HepG2 (cell line): ENCODE measurements at regions not wholly inside any gene's neighbourhood (a gene's known extent, or its start where the extent isn't known, plus 50 kb on each side); places are given as distances from the start of the nearest gene placed in this dataset.

ENCODE experiments used
- ATAC-seq: fragments of 200-7000 bp; cut with Tn5 transposase; 3 replicates; pipeline ENCODE4 v1.9.1; 2020; ENCODE audit warnings: mild to moderate bottlenecking, moderate library complexity
- BruUV-seq: library from RNA; stranded (reverse); fragments of 400-500 nt; replicated peaks from 2 replicates; lab custom pipeline; 2021; lab: Mats Ljungman, UMichigan
- CTCF ChIA-PET: fragments of 300-600 bp; formaldehyde crosslinking; extraction: SDS; loops from one replicate; lab custom pipeline; 2021; ENCODE audit warnings: low total read pairs, inconsistent platforms, low intra/inter-chr PET ratio; lab: Yijun Ruan, JAX
- POLR2A ChIA-PET: fragments of 350-600 bp; sonication (Branson Sonifier 250); formaldehyde crosslinking; loops from one replicate; lab custom pipeline; 2020; ENCODE audit warnings: antibody characterized with exemption, inconsistent platforms; lab: Yijun Ruan, JAX
- DNase-seq: peaks from one replicate; pipeline ENCODE4 v3.0.0-alpha.2; 2015; ENCODE audit warnings: low spot score
- FAIRE-seq: peaks from 3 replicates; lab custom pipeline; 2011; peaks lifted over from hg19 to GRCh38; lab: Jason Lieb, UNC
- H2AFZ ChIP-seq: one replicate; pipeline ENCODE4 v1.6.1; 2011; ENCODE audit warnings: low read length, inconsistent platforms
- H3K27ac ChIP-seq: fragments of 300-600 bp; 3 replicates; pipeline ENCODE4 v1.8.0; 2011; ENCODE audit warnings: mixed run types, mild to moderate bottlenecking, mixed read lengths, low read length, inconsistent platforms; ENCODE audit not compliant: insufficient read depth; ENCODE audit errors: extremely low read length
- H3K27me3 ChIP-seq, 2 experiments: fragments of 200-600 bp in 1 of 2; 2 replicates in 1 of 2; 3 replicates in 1 of 2; pipeline versions ENCODE4 v1.6.0 to v1.8.0; 2011; ENCODE audit warnings: low read length in 2 of 2, mild to moderate bottlenecking in 2 of 2, moderate library complexity in 2 of 2, inconsistent platforms in 1 of 2; ENCODE audit not compliant: insufficient read depth in 2 of 2, control insufficient read depth in 1 of 2
- H3K36me3 ChIP-seq, 2 experiments: fragments of 200-600 bp in 1 of 2; replicated peaks in 1 of 2; 2 replicates in 1 of 2; 3 replicates in 1 of 2; pipeline versions ENCODE4 v1.5.1 to v1.8.0; 2011; ENCODE audit warnings: low read length in 2 of 2, inconsistent platforms in 1 of 2; ENCODE audit not compliant: insufficient read depth in 2 of 2, control insufficient read depth in 1 of 2
- H3K4me1 ChIP-seq: 2 replicates; pipeline ENCODE4 v1.5.1; 2012; ENCODE audit warnings: low read length, inconsistent platforms; ENCODE audit not compliant: insufficient read depth
- H3K4me2 ChIP-seq: 2 replicates; pipeline ENCODE4 v1.6.0; 2011; ENCODE audit warnings: low read depth, low read length, inconsistent platforms
- H3K4me3 ChIP-seq, 3 experiments: fragments of 200-600 bp in 1 of 3; sonication (generic), shearing (Covaris generic) in 1 of 3; replicated peaks in 1 of 3; 2 replicates each; pipeline ENCODE4 v1.5.1; 2011 to 2016; ENCODE audit warnings: low read length in 3 of 3, inconsistent platforms in 2 of 3, low read depth in 2 of 3, mild to moderate bottlenecking in 2 of 3, control low read depth in 1 of 3, mixed read lengths in 1 of 3; ENCODE audit not compliant: insufficient read depth in 1 of 3
- H3K79me2 ChIP-seq: one replicate; pipeline ENCODE4 v1.6.1; 2011; ENCODE audit warnings: low read length, inconsistent platforms; ENCODE audit not compliant: insufficient read depth
- H3K9ac ChIP-seq: 2 replicates; pipeline ENCODE4 v1.6.0; 2011; ENCODE audit warnings: mild to moderate bottlenecking, low read depth, low read length, inconsistent platforms; ENCODE audit not compliant: insufficient read depth
- H3K9me3 ChIP-seq: 2 replicates; pipeline ENCODE4 v1.5.1; 2012; ENCODE audit warnings: mild to moderate bottlenecking, low read length
- H4K20me1 ChIP-seq: 2 replicates; pipeline ENCODE4 v1.6.0; 2011; ENCODE audit warnings: inconsistent platforms, mild to moderate bottlenecking, low read length, moderate library complexity; ENCODE audit not compliant: insufficient read depth
- NR2F2 ChIP-seq: IDR thresholded peaks from 2 replicates; pipeline ENCODE4 v1.6.1; 2012; ENCODE audit warnings: low read depth, inconsistent platforms, borderline replicate concordance
- SNAPC2 ChIP-seq: sonication (generic); formaldehyde crosslinking; IDR thresholded peaks from 2 replicates; pipeline ENCODE4 v1.8.1; 2022; ENCODE audit warnings: mild to moderate bottlenecking, missing genetic modification reagents
- ZNF180 ChIP-seq: sonication (generic); formaldehyde crosslinking; IDR thresholded peaks from 2 replicates; pipeline ENCODE4 v1.4.0; 2020; ENCODE audit warnings: low read depth, missing genetic modification reagents, borderline replicate concordance
- ZNF317 ChIP-seq: sonication (generic); formaldehyde crosslinking; IDR thresholded peaks from 2 replicates; pipeline ENCODE4 v1.5.0; 2020; ENCODE audit warnings: mild to moderate bottlenecking, missing genetic modification reagents
- ZNF558 ChIP-seq: sonication (generic); formaldehyde crosslinking; IDR thresholded peaks from 2 replicates; pipeline ENCODE4 v1.9.0; 2022; ENCODE audit warnings: mild to moderate bottlenecking, missing genetic modification reagents, borderline replicate concordance
- whole genome bisulfite sequencing: methylation state at CpG from one replicate; pipeline ENCODE4 v1.1.6; 2017; ENCODE audit warnings: low lambda C conversion rate; 5-methylcytosine and 5-hydroxymethylcytosine counted together
- in situ Hi-C: cut with HindIII; loops from 2 replicates; pipeline ENCODE4 v1.10.0; 2017; ENCODE audit warnings: low pct_unique_long_range_greater_than_20kb; ENCODE audit not compliant: extremely low pct_ligation_motif_present
- intact Hi-C: fragments of 100-400 bp; cut with micrococcal nuclease; formaldehyde crosslinking; loops from one replicate; pipeline ENCODE4 v1.10.0; 2022; ENCODE audit not compliant: unreplicated experiment
- TF ChIP-seq, protein P1 (sequence below): sonication (generic); formaldehyde crosslinking; IDR thresholded peaks from 2 replicates; pipeline ENCODE4 v1.8.0; 2022; ENCODE audit warnings: missing genetic modification reagents, low read depth, mild to moderate bottlenecking, borderline replicate concordance
- TF ChIP-seq, protein P2 (sequence below): sonication (generic); formaldehyde crosslinking; IDR thresholded peaks from 2 replicates; pipeline ENCODE4 v1.5.0; 2020; ENCODE audit warnings: missing genetic modification reagents
- TF ChIP-seq, protein P3 (sequence below): fragments of 450-650 bp; IDR thresholded peaks from 2 replicates; pipeline ENCODE4 v1.6.1; 2016

DNA sequence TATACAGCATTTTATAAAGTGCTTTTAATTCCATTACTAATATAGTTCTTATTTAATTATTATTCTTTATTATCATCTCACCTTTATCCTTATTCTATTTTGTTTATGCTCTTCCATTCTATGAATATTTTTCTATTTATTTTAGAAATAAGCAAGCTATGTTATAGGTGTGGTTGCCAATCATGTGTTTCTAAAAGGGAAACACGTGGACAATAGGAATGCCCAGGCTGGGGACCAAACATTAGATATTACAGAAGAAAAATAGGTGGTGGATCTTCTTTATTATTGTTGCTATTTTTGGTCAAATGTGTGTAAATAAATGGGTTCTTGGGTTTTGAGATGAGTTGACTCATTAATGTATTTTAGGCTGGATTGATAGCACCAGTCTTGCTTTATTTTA, 438.3 kb downstream of the RAB38 start:
- ATAC-seq (no peak), DNase-seq (no peak), FAIRE-seq (no peak)
- in situ Hi-C loops, result no loop called here
- Histone ChIP-seq H3K9me3 (no peaks in the 10 kb centered on the region), H3K27ac (no peak overlapping the region), H4K20me1 (no peaks in the 10 kb centered on the region), H3K79me2 (no peaks in the 10 kb centered on the region), H3K4me2 (no peak overlapping the region), H2AFZ (no peak overlapping the region), H3K36me3 (no peaks in the 10 kb centered on the region), H3K4me3 (no peak overlapping the region), H3K9ac (no peak overlapping the region), H3K27me3 (no peaks in the 10 kb centered on the region), H3K4me1 (no peaks in the 10 kb centered on the region; the same call in 1 of the 2 replicates)
- TF ChIP-seq, protein P1, sequence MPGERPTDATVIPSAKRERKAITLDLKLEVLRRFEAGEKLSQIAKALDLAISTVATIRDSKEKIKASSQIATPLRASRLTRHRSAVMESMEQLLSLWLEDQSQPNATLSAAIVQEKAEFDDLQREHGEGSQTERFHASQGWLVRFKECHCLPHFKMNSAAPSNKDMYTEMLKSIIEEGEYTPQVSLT (CRISPR knock-in tag), result no peak
- TF ChIP-seq SNAPC2 (CRISPR knock-in tag) (no peak), ZNF558 (CRISPR knock-in tag) (no peak), ZNF317 (CRISPR knock-in tag) (no peak), NR2F2 (no peak), ZNF180 (CRISPR knock-in tag) (no peak)
- TF ChIP-seq, protein P2, sequence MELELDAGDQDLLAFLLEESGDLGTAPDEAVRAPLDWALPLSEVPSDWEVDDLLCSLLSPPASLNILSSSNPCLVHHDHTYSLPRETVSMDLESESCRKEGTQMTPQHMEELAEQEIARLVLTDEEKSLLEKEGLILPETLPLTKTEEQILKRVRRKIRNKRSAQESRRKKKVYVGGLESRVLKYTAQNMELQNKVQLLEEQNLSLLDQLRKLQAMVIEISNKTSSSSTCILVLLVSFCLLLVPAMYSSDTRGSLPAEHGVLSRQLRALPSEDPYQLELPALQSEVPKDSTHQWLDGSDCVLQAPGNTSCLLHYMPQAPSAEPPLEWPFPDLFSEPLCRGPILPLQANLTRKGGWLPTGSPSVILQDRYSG, result no peak
- TF ChIP-seq, protein P3, sequence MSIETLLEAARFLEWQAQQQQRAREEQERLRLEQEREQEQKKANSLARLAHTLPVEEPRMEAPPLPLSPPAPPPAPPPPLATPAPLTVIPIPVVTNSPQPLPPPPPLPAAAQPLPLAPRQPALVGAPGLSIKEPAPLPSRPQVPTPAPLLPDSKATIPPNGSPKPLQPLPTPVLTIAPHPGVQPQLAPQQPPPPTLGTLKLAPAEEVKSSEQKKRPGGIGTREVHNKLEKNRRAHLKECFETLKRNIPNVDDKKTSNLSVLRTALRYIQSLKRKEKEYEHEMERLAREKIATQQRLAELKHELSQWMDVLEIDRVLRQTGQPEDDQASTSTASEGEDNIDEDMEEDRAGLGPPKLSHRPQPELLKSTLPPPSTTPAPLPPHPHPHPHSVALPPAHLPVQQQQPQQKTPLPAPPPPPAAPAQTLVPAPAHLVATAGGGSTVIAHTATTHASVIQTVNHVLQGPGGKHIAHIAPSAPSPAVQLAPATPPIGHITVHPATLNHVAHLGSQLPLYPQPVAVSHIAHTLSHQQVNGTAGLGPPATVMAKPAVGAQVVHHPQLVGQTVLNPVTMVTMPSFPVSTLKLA, result peak; percentile 95
- 0% methylated on average over 1 of the region's 1 CpG for WGBS
- intact Hi-C loops, result no loop called here
- ChIA-PET POLR2A (no interaction called here), CTCF (no interaction called here)
- no TSS peak for BruUV-seq
